ENCODE measurements at regions not wholly inside any gene's neighbourhood (a gene's known extent, or its start where the extent isn't known, plus 50 kb on each side); places are given as distances from the start of the nearest gene placed in this dataset.

GRCh38 chr5:8663374-8663773, 794.4 kb downstream of the MTRR start:
- TF ChIP-seq CSDC2 (CRISPR knock-in tag; IDR thresholded peaks at IDR 0.05) (no peak), POU6F1 (CRISPR knock-in tag; IDR thresholded peaks at IDR 0.05; ENCODE audit: borderline replicate concordance, low read depth) (no peak)
- ATAC-seq, result no peak

- ATAC-seq, result no peak
Observed at GRCh38 chr5:8675182-8675581, 806.2 kb downstream of the MTRR start.

GRCh38 chr5:8676695-8677094, 807.7 kb downstream of the MTRR start:
- no peak for ATAC-seq
- TF ChIP-seq ZNF8 (CRISPR knock-in tag; IDR thresholded peaks at IDR 0.05) (no peak), ZNF70 (CRISPR knock-in tag; IDR thresholded peaks at IDR 0.05) (no peak), CSDC2 (CRISPR knock-in tag; IDR thresholded peaks at IDR 0.05) (no peak), BACH2 (CRISPR knock-in tag; IDR thresholded peaks at IDR 0.05; ENCODE audit: borderline replicate concordance) (no peak), TOX (CRISPR knock-in tag; IDR thresholded peaks at IDR 0.05; ENCODE audit: borderline replicate concordance) (no peak), ESRRG (CRISPR knock-in tag; IDR thresholded peaks at IDR 0.05) (no peak), CSRNP3 (CRISPR knock-in tag; IDR thresholded peaks at IDR 0.05) (no peak), POU6F1 (CRISPR knock-in tag; IDR thresholded peaks at IDR 0.05; ENCODE audit: borderline replicate concordance, low read depth) (no peak), ZFP30 (CRISPR knock-in tag; IDR thresholded peaks at IDR 0.05) (no peak), ISL1 (CRISPR knock-in tag; IDR thresholded peaks at IDR 0.05) (no peak), TCF4 (CRISPR knock-in tag; IDR thresholded peaks at IDR 0.05; ENCODE audit: borderline replicate concordance) (no peak), PATZ1 (CRISPR knock-in tag; IDR thresholded peaks at IDR 0.05; ENCODE audit: borderline replicate concordance) (no peak), PPARA (CRISPR knock-in tag; IDR thresholded peaks at IDR 0.05; ENCODE audit: borderline replicate concordance) (no peak), ZC3H10 (CRISPR knock-in tag; IDR thresholded peaks at IDR 0.05) (no peak), CREB5 (CRISPR knock-in tag; IDR thresholded peaks at IDR 0.05; ENCODE audit: low read depth) (no peak), RARB (CRISPR knock-in tag; IDR thresholded peaks at IDR 0.05) (no peak), SNAI2 (CRISPR knock-in tag; IDR thresholded peaks at IDR 0.05) (no peak)

More at GRCh38 chr5:8675182-8675581, 806.2 kb downstream of the MTRR start:
- TF ChIP-seq PATZ1 (CRISPR knock-in tag; IDR thresholded peaks at IDR 0.05; ENCODE audit: borderline replicate concordance) (no peak), OSR1 (CRISPR knock-in tag; IDR thresholded peaks at IDR 0.05) (no peak), ARNTL (CRISPR knock-in tag; IDR thresholded peaks at IDR 0.05; ENCODE audit: borderline replicate concordance, low read depth) (no peak), RARB (CRISPR knock-in tag; IDR thresholded peaks at IDR 0.05) (no peak), ZC3H10 (CRISPR knock-in tag; IDR thresholded peaks at IDR 0.05) (no peak), BACH2 (CRISPR knock-in tag; IDR thresholded peaks at IDR 0.05; ENCODE audit: borderline replicate concordance) (no peak), ZNF8 (CRISPR knock-in tag; IDR thresholded peaks at IDR 0.05) (no peak), ISL1 (CRISPR knock-in tag; IDR thresholded peaks at IDR 0.05) (no peak), TOX (CRISPR knock-in tag; IDR thresholded peaks at IDR 0.05; ENCODE audit: borderline replicate concordance) (no peak), ZNF565 (CRISPR knock-in tag; conservative IDR thresholded peaks at IDR 0.05; ENCODE audit: low read depth) (no peak)

Data from SK-N-SH treated with all-trans-retinoic acid at 6 μM for 48 hours (cell line).